Posterior vena cava (tissue), 2 donors: ENCODE measurements at regions not wholly inside any gene's neighbourhood (a gene's known extent, or its start where the extent isn't known, plus 50 kb on each side); places are given as distances from the start of the nearest gene placed in this dataset.
"Not testable (repeated sequence)": the region's sequence is repeated elsewhere in the genome, so short reads cannot be mapped to it uniquely, and the experiment has no call there.

Experiments
- DNase-seq: peaks from one replicate; pipeline ENCODE4 v3.0.0-alpha.2; 2020; ENCODE audit warnings: low spot score
- intact Hi-C, 2 donors: fragments of 100-400 bp; cut with DNase I; formaldehyde crosslinking; loops; one replicate each; pipeline versions ENCODE4 v1.14.1 to v1.14.2; 2022 to 2023
- donor health status: DM: yes; HTN: yes; CAD: no.
- donor health status: DM: yes; HTN: yes; CAD: no.

GRCh38 chr7:121624958-121625357 is 228.8 kb upstream of the FAM3C start:
- intact Hi-C loops, result no loop called here
- DNase-seq, result peak; percentile 85

GRCh38 chr7:121623130-121623872 is 227.2 kb upstream of the FAM3C start:
- intact Hi-C loops, result no loop called here
- no peak for DNase-seq

- intact Hi-C loops, result no loop called here
- no peak for DNase-seq
Measured at GRCh38 chr7:121621937-121622336, 225.8 kb upstream of the FAM3C start.

GRCh38 chr7:121620953-121621606 is 225.0 kb upstream of the FAM3C start:
- intact Hi-C loops, result no loop called here
- no peak for DNase-seq

GRCh38 chr7:121620206-121620605 is 224.1 kb upstream of the FAM3C start:
- intact Hi-C loops, result no loop called here
- no peak for DNase-seq

GRCh38 chr7:121618182-121618581 is 222.1 kb upstream of the FAM3C start:
- intact Hi-C loops, result no loop called here
- no peak for DNase-seq

DNA sequence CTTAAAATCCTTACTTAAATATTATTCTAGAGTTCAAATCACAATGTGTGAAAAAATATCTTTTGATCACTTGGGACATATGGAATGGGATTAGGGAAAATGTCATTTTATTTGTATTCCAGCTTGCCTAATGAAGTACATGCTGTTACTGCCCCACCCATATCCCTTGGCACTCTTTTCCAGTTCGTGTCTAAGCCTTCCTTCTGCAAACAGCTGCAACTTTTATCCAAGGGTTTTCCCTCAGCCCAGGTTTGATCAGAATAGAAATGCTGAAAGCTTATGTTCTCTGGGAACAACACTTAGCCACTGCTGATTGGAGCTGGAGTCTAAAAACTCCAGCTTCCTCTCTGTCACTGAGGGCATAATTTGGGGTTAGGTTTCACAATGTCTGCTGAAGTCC is 214.1 kb upstream of the FAM3C start:
- no peak for DNase-seq
- intact Hi-C loops, result no loop called here

DNA sequence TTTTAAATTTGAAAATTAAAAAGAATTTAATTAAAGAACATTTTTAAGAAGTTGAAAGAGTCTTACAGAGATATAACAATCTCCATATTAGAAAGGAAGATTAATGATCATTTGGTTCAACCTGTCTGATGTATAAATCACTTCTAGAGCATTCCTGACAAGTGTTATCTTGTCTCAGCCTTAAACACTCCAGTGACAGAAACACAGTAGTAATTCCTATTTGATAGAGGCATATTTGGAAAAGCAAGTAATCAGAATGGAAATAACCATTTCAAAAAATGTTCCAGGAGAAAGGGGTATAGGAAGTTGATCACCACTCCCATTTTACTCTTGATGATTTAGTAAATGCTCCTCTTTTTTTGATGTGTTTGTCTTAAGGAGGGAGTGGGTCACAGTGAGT is 213.1 kb upstream of the FAM3C start:
- intact Hi-C loops, result no loop called here
- DNase-seq, result no peak

DNA sequence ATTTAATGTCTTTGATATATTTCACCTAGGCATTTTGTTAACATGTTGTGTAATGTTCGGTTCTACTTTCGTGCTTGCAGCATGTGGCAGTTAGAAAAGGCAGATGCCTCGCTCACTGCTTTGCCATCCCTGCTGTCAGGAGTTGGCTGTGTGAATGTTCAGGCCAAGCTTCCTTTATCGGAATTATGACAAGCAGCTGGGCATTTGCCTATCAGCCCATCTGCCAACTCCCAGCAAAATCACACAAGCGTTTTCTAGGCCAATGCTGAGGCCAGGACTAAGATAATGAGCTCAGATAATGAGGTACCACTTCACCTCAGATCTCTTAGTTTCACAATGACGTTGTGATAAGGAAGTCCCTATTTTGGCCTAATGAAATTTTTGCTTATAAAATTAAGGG is 212.7 kb upstream of the FAM3C start:
- DNase-seq, result no peak
- intact Hi-C loops, result no loop called here

GRCh38 chr7:121608183-121608582 is 212.1 kb upstream of the FAM3C start:
- intact Hi-C loops, DNase-seq: not testable (repeated sequence)

GRCh38 chr7:121605317-121605680 is 209.2 kb upstream of the FAM3C start:
- DNase-seq, result no peak
- intact Hi-C loops, result no loop called here

DNA sequence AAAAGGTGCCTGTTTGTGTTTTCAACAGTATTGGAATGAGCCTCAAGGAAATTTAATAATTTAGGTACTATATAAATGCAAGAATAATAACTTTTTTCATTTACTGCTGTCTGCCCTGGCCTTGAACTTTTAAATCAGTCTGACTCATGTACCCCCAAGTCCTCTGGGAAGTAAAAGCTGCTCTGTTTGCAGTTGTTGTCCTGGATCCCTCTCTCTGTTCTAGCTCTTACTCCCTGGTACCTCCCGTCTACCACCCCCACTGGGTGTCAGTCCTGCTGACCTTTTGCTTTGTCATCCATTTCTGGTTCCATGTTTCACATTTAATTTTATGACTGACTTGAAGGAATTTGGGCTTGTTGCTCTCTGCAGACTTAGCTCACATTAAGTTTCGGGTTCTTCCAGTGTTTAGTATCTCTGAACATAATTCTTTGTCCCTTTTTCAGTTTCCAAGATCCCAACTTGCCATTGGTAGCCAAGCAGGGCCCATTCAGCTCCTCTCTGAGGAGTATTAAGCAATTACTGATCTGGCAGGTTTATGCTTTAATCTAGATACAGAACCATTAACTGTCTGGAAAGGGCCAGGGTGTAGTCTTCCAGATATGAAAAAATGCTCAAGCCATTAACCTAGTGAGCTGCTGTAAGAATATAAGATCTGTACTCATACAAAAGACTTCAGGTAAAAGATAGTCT is 208.7 kb upstream of the FAM3C start:
- DNase-seq, result peak; percentile 79
- intact Hi-C loops, result no loop called here

- DNase-seq, result no peak
- intact Hi-C loops, result no loop called here
Measured at GRCh38 chr7:121603886-121604285, 207.8 kb upstream of the FAM3C start.

GRCh38 chr7:121599887-121600286 is 203.8 kb upstream of the FAM3C start:
- intact Hi-C loops, result no loop called here
- DNase-seq, result no peak

DNA sequence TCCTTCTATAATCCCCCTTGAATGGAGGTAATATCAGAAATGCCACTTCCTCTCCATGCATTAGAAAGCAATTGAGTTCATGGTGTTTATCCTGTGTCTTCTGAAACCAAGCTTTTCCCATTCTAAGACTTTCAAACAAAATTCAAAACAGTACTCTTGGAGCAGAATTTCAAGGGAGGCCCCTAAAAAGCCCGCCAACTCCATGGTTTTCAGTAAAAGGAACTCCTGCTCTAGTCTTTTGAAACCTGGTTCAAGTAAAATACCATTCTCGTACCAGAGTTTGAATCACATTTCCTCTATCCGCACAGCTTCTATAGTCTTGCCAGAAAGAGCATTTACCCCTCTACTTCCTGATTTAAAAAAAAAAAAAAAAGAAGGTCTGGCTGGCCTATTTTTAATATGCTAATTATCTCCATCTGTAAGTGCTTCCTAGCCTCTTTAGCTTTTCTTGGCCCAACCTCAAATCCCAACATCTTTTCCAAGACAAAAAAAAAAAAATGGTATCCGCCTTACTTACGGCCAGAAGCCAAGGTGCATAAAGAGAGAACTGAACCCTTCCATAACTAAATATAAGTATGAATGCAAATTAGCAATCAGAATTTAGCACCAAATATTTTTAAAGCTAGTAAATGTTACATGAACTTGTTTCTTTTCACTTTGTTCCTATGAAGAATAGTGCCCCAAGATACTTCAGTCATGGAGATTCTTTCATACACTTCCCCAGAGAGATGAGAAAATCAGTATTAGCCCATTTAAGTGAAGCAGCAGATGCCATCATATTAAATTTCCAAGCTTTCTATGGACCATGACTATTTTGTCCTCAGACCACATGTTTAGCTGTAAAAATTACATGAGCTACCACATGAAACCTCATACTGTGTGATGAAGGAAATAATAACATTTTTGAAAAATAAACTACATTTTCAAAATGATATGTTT is 199.9 kb upstream of the FAM3C start:
- DNase-seq, result no peak
- intact Hi-C loops, result no loop called here

DNA sequence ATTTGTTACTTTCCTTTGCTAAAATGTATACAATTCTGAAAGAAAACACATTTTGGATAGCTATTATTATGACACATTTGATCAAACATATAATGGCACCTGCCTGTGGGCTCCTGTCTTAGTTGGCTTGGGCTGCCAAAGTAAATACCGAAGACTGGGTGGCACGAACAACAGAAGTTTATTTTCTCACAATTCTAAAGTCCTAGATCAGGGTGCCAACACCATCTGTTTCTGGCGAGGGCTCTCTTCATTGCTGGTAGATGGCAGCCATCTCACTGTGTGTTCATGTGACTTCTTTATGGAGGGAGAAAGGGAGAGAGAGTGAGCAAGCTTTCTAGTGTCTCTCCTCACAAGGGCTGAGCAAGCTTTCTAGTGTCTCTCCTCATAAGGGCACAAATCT is 195.8 kb upstream of the FAM3C start:
- intact Hi-C loops, result no loop called here
- no peak for DNase-seq

DNA sequence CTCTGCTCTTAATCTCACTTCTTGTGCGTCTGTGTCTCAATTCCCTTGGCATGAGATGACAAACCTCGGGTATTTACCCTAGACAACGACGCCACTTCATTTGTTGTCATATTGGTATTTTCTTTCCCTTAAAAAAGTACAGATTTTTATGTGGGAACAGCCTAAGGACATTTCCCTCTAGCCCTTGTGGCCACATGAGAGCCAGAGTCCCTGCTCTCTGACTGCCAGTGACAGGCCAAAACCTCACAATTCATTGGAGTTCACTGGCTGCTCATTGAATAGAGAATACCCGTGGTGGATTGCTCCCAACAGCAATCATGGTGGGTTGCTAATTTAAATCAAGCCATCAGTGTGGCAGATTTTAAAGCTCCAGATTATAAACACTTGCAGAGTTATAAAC is 191.3 kb upstream of the FAM3C start:
- DNase-seq, result no peak
- intact Hi-C loops, result no loop called here

GRCh38 chr7:121582258-121582657 is 186.2 kb upstream of the FAM3C start:
- intact Hi-C loops, result no loop called here
- DNase-seq, result no peak

- no peak for DNase-seq
- intact Hi-C loops, result no loop called here
Measured at GRCh38 chr7:121579639-121580038, 183.5 kb upstream of the FAM3C start.

DNA sequence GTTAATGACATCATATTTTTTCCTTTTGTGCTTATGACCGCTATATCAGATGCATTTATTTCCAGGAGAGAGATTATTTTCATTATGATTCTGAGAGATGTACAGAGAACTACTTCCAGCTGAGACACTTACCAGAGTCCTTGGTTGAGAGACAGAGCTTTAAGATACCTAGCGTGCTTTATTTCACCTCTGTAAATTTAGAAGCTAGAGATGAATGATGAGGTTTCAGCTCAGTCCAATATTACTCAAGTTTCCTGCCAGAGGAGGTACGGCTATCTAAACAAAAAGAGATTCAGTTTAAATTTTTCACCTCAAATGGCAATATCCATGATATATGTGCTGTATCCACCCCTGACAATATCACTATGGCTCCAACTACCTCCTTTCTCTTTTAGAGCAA is 182.6 kb upstream of the FAM3C start:
- DNase-seq, result no peak
- intact Hi-C loops, result no loop called here
